Spleen (tissue), 7 donors: ENCODE measurements at regions not wholly inside any gene's neighbourhood (a gene's known extent, or its start where the extent isn't known, plus 50 kb on each side); places are given as distances from the start of the nearest gene placed in this dataset.

ENCODE experiments used
- POLR2A ChIP-seq, 3 donors: fragments of 450-650 bp; IDR thresholded peaks; one replicate each; pipeline ENCODE4 v1.5.1; 2017; ENCODE audit warnings: antibody characterized with exemption in 3 of 3, mild to moderate bottlenecking in 1 of 3
- POLR2AphosphoS5 ChIP-seq, 3 donors: sonication (generic); formaldehyde crosslinking; IDR thresholded peaks; one replicate each; pipeline ENCODE4 v1.5.1; 2017; ENCODE audit warnings: antibody characterized with exemption in 3 of 3
- TF ChIP-seq, protein P1 (sequence below), 11 experiments: fragments of 200-600 bp in 7 of 11; fragments of 450-650 bp in 4 of 11; sonication (generic) in 4 of 11; IDR thresholded peaks in 8 of 11; conservative IDR thresholded peaks in 3 of 11; 1 replicate in 7 of 11; 2 replicates in 4 of 11; pipeline versions ENCODE4 v1.4.0 to v1.8.0; 2016 to 2021; ENCODE audit warnings: antibody characterized with exemption in 11 of 11, inconsistent platforms in 4 of 11, mild to moderate bottlenecking in 1 of 11
- donor health status: DM: no; HTN: no; CAD: no; lungs with moderate emphysema.
- donor health status: DM: no; HTN: no; CAD: no.
- donor health status: DM: no; HTN: no; CAD: no.

DNA sequence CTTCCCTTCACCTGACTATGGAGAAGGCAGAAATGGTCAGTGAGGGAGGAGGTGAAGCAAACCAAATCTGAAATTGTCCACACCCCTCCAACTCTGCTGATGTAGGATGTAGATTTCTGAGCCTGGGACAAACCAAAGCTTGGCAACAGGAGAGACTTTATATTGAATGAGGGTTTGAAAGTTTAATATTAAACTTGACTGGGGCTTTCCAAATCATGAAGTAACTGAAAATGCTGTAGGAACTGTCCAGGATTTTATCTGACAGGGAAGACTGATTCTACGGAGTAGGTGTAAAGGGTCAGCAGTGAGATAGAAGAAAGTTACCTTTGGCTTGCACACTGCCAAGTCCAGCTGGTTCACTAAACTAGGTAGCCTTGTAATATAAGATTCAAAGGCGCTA, 194.5 kb downstream of the TDRD15 start:
- no peak for TF ChIP-seq POLR2AphosphoS5 (IDR thresholded peaks at IDR 0.05)
- TF ChIP-seq, protein P1, sequence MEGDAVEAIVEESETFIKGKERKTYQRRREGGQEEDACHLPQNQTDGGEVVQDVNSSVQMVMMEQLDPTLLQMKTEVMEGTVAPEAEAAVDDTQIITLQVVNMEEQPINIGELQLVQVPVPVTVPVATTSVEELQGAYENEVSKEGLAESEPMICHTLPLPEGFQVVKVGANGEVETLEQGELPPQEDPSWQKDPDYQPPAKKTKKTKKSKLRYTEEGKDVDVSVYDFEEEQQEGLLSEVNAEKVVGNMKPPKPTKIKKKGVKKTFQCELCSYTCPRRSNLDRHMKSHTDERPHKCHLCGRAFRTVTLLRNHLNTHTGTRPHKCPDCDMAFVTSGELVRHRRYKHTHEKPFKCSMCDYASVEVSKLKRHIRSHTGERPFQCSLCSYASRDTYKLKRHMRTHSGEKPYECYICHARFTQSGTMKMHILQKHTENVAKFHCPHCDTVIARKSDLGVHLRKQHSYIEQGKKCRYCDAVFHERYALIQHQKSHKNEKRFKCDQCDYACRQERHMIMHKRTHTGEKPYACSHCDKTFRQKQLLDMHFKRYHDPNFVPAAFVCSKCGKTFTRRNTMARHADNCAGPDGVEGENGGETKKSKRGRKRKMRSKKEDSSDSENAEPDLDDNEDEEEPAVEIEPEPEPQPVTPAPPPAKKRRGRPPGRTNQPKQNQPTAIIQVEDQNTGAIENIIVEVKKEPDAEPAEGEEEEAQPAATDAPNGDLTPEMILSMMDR (IDR thresholded peaks at IDR 0.05 in 8 of 11, conservative IDR thresholded peaks at IDR 0.05 in 3 of 11), result no peak
- no peak for TF ChIP-seq POLR2A (IDR thresholded peaks at IDR 0.05)
